ENCODE measurements at regions not wholly inside any gene's neighbourhood (a gene's known extent, or its start where the extent isn't known, plus 50 kb on each side); places are given as distances from the start of the nearest gene placed in this dataset.

- Histone ChIP-seq H2AFZ (replicated peaks; ENCODE audit: low read length, poor library complexity) (no peak overlapping the region), H3K4ac (ENCODE audit: low read depth, low read length) (peak overlapping the region; percentile 94), H3K4me1 (ENCODE audit: control insufficient read depth, insufficient read depth, low read length) (peaks cover 41% of the 10 kb centered on the region), H3K36me3 (ENCODE audit: control insufficient read depth, insufficient read depth, low read length) (no peaks in the 10 kb centered on the region), H2AK9ac (replicated peaks; ENCODE audit: low read depth, low read length, poor library complexity) (no peak overlapping the region), H3K4me2 (ENCODE audit: low read depth, low read length) (no peak overlapping the region), H4K5ac (ENCODE audit: low read depth, low read length) (peak overlapping the region; percentile 80), H3K18ac (ENCODE audit: low read depth, low read length) (peak overlapping the region; percentile 99), H3K9me3 (ENCODE audit: control insufficient read depth, insufficient read depth, low read length) (no peaks in the 10 kb centered on the region), H2AK5ac (ENCODE audit: low read depth, low read length) (peak overlapping the region; percentile 88), H2BK5ac (ENCODE audit: low read depth, low read length, poor library complexity, severe bottlenecking) (peak overlapping the region; percentile 100), H3K27me3 (ENCODE audit: control insufficient read depth, insufficient read depth, low read length) (no peaks in the 10 kb centered on the region), H2BK120ac (ENCODE audit: low read depth, low read length) (peak overlapping the region; percentile 98), H3K9ac (ENCODE audit: low read depth, low read length) (peak overlapping the region; percentile 32), H3K79me1 (ENCODE audit: low read depth in 1 of 2, low read length in 2 of 2) (peaks cover 8 to 13% of the 10 kb centered on the region in 2 experiments; a peak in 2 of 4 replicates), H3K27ac (ENCODE audit: insufficient read depth, low read length) (peak overlapping the region; percentile 88), H4K20me1 (ENCODE audit: insufficient read depth, low read length) (no peaks in the 10 kb centered on the region), H4K91ac (ENCODE audit: insufficient read depth, low read depth, low read length) (peak overlapping the region; percentile 100), H3K4me3 (ENCODE audit: insufficient read depth, low read depth, low read length) (no peak overlapping the region), H4K8ac (ENCODE audit: low read depth in 2 of 2, low read length in 2 of 2) (peak overlapping the region; percentile 84 to 97), H2BK20ac (ENCODE audit: low read depth, low read length) (peak overlapping the region; percentile 98), H3K14ac (replicated peaks; ENCODE audit: low read depth, low read length) (peak overlapping the region; percentile 93), H2BK15ac (ENCODE audit: low read depth, low read length) (peak overlapping the region; percentile 94; the same call in 2 of the 3 replicates), H3K23ac (ENCODE audit: low read depth, low read length) (peak overlapping the region; percentile 94), H3K9me1 (ENCODE audit: insufficient read depth, low read length) (peaks cover 22% of the 10 kb centered on the region), H3K56ac (ENCODE audit: extremely low read depth, insufficient read depth, low read length) (peak overlapping the region; percentile 98)
- no TSS peak for BruUV-seq (replicated peaks)
- CTCF ChIA-PET: interaction anchor here (0.9 to 1.0 kb wide), 3 partner anchors 10 to 29 kb away, joined by 4 to 5 read pairs (median 5); no protein-coding TSS in a partner anchor
- intact Hi-C loops (cut with micrococcal nuclease) (loop anchor here (1.0 to 2.0 kb wide), 2 partner anchors 29 to 34 kb away; no protein-coding TSS in a partner anchor), dilution Hi-C loops (cut with HindIII; ENCODE audit: low sequenced_read_pairs, unreplicated experiment) (no loop called here), in situ Hi-C loops (cut with MboI; ENCODE audit: low sequenced_read_pairs) (no loop called here)
- WGBS, 2 experiments (ENCODE audit: extremely low coverage in 2 of 2, insufficient read length in 1 of 2): no CpG with 5 or more reads among the region's 1 CpG
- TF ChIP-seq RCOR1 (IDR thresholded peaks at IDR 0.05; ENCODE audit: insufficient replicate concordance, low read length) (peak; percentile 46), NFE2L2 (IDR thresholded peaks at IDR 0.05; ENCODE audit: low read depth, low read length) (no peak), FOS (IDR thresholded peaks at IDR 0.05; ENCODE audit: low read depth, low read length) (peak; percentile 91), MAFK (IDR thresholded peaks at IDR 0.05; ENCODE audit: low read depth, low read length) (peak; percentile 19; the same call in 1 of the 2 replicates), ELK1 (IDR thresholded peaks at IDR 0.05; ENCODE audit: borderline replicate concordance, low read depth, low read length) (no peak), BHLHE40 (IDR thresholded peaks at IDR 0.05; ENCODE audit: low read depth, low read length) (peak; percentile 91), CEBPB (IDR thresholded peaks at IDR 0.05; ENCODE audit: low read depth, low read length) (peak; percentile 1; the same call in 1 of the 2 replicates), RAD21 (IDR thresholded peaks at IDR 0.05; ENCODE audit: low read length) (peak; percentile 27), MXI1 (IDR thresholded peaks at IDR 0.05; ENCODE audit: borderline replicate concordance, low read depth, low read length) (peak; percentile 81), POLR2A (IDR thresholded peaks at IDR 0.05; ENCODE audit: low read depth, low read length) (no peak), MAZ (IDR thresholded peaks at IDR 0.05; ENCODE audit: borderline replicate concordance, low read depth, low read length) (peak; percentile 64; the same call in 1 of the 2 replicates)
- TF ChIP-seq, protein P1, sequence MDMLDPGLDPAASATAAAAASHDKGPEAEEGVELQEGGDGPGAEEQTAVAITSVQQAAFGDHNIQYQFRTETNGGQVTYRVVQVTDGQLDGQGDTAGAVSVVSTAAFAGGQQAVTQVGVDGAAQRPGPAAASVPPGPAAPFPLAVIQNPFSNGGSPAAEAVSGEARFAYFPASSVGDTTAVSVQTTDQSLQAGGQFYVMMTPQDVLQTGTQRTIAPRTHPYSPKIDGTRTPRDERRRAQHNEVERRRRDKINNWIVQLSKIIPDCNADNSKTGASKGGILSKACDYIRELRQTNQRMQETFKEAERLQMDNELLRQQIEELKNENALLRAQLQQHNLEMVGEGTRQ (IDR thresholded peaks at IDR 0.05; ENCODE audit: low read depth, low read length): peak; percentile 77
- DNase-seq (peak; percentile 99), ATAC-seq (ENCODE audit: low read depth) (peak; percentile 89)
- POLR2A ChIA-PET (ENCODE audit: unreplicated experiment): interaction anchor here (0.8 to 2.0 kb wide), 5 partner anchors 13 to 88 kb away, joined by 3 to 7 read pairs (median 3); no protein-coding TSS in a partner anchor
Observed at GRCh38 chr3:16090024-16090423, 84.5 kb upstream of the GALNT15 start.

All from IMR-90 (cell line).